Thoracic aorta (tissue), 2 donors: ENCODE measurements at regions not wholly inside any gene's neighbourhood (a gene's known extent, or its start where the extent isn't known, plus 50 kb on each side); places are given as distances from the start of the nearest gene placed in this dataset.

Experiments
- ATAC-seq: fragments of 150-250 bp; one replicate; pipeline ENCODE4 v1.8.0; 2017; ENCODE audit warnings: low read depth; ENCODE audit not compliant: insufficient number of reproducible peaks, low FRiP score
- DNase-seq: peaks from one replicate; pipeline ENCODE4 v3.0.0-alpha.2; 2020; ENCODE audit warnings: low spot score
- H3K27ac ChIP-seq, 2 donors: fragments of 200-600 bp; sonication (generic); 1 replicate in 1 of 2; 2 replicates in 1 of 2; pipeline ENCODE4 v1.5.1; 2016; ENCODE audit warnings: mild to moderate bottlenecking in 2 of 2, moderate library complexity in 2 of 2
- H3K27me3 ChIP-seq: fragments of 200-600 bp; sonication (generic); replicated peaks from 2 replicates; pipeline ENCODE4 v1.6.0; 2016; ENCODE audit warnings: mild to moderate bottlenecking; ENCODE audit not compliant: insufficient read depth
- H3K36me3 ChIP-seq: fragments of 200-600 bp; sonication (generic); one replicate; pipeline ENCODE4 v1.5.1; 2016
- H3K4me1 ChIP-seq, 2 donors: fragments of 200-600 bp; sonication (generic); 1 replicate in 1 of 2; 2 replicates in 1 of 2; pipeline versions ENCODE4 v1.5.1 to v1.6.0; 2016; ENCODE audit warnings: low read depth in 2 of 2, mild to moderate bottlenecking in 1 of 2; ENCODE audit not compliant: control insufficient read depth in 1 of 2
- H3K4me3 ChIP-seq: fragments of 200-600 bp; sonication (generic); 2 replicates; pipeline ENCODE4 v1.5.1; 2016; ENCODE audit warnings: mild to moderate bottlenecking
- H3K9me3 ChIP-seq: fragments of 200-600 bp; sonication (generic); 2 replicates; pipeline ENCODE4 v1.5.1; 2016
- TF ChIP-seq, protein P1 (sequence below): fragments of 200-600 bp; sonication (generic); IDR thresholded peaks from one replicate; pipeline ENCODE4 v1.5.1; 2019; ENCODE audit warnings: antibody characterized with exemption

DNA sequence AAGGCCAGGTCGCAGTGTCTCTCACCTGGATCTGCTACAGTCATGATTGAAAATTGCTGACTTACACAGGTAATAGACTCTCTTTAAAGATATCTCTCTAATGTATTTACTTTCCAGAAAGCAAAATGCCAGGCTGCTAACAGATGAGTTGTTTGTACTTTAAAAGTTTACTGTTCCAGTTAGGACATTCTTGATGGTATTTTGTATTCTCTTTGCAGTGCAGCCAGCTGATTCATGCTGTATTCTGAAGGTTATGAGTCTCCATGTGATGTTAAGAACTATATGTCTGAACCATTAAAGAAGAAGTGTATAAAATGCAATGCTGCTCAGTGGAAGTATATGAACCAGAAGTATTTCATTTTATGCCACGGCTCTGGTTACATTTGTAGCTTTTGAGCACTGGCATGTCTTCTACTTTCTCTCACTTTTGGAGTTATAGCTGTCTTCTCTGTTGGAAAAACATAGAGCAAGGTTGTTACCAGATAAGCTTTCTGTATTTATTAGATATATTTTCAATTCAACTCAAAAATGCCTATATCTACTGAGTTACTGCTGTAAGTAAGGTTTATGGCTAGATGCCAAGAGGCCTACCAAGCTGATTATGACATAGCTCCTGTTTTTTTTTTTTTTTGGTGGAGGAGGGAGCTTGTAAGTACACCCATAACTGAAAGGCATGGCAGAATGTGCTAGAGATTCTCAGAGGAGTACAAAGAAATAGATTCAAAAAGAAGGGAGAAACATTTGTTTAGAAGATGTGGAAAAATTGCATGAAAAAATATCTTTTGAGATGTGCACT lies 130.5 kb upstream of the MAN1A1 start:
- Histone ChIP-seq H3K9me3 (no peaks in the 10 kb centered on the region), H3K4me1 (no peaks in the 10 kb centered on the region), H3K27me3 (no peaks in the 10 kb centered on the region), H3K36me3 (no peaks in the 10 kb centered on the region), H3K4me3 (no peak overlapping the region), H3K27ac (no peak overlapping the region)
- DNase-seq (no peak), ATAC-seq (no peak)
- TF ChIP-seq, protein P1, sequence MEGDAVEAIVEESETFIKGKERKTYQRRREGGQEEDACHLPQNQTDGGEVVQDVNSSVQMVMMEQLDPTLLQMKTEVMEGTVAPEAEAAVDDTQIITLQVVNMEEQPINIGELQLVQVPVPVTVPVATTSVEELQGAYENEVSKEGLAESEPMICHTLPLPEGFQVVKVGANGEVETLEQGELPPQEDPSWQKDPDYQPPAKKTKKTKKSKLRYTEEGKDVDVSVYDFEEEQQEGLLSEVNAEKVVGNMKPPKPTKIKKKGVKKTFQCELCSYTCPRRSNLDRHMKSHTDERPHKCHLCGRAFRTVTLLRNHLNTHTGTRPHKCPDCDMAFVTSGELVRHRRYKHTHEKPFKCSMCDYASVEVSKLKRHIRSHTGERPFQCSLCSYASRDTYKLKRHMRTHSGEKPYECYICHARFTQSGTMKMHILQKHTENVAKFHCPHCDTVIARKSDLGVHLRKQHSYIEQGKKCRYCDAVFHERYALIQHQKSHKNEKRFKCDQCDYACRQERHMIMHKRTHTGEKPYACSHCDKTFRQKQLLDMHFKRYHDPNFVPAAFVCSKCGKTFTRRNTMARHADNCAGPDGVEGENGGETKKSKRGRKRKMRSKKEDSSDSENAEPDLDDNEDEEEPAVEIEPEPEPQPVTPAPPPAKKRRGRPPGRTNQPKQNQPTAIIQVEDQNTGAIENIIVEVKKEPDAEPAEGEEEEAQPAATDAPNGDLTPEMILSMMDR = no peak

DNA sequence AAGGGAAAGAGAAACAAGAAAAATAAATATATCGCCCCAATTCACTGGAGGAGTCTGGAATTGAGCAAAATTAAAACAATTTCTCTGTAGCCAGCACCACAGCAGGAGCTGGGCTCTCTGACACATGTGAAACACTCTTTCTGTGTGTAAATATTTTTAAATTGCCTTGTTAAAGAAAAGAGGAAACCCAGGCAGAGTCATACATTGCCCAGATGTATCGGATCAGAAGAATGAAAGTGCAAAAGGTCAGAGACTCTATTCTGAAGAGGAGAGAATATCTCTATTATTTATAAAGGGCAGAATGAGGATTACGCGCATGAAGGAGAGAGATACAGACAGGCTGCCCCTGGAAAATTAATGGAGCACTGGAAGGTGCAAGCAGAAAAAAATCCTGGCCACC lies 127.0 kb upstream of the MAN1A1 start:
- TF ChIP-seq, protein P1 = no peak
- DNase-seq (no peak), ATAC-seq (no peak)
- H3K4me3 ChIP-seq = no peak overlapping the region
- no peak overlapping the region for H3K27ac ChIP-seq
- H3K36me3 ChIP-seq = no peaks in the 10 kb centered on the region
- H3K9me3 ChIP-seq = no peaks in the 10 kb centered on the region
- H3K27me3 ChIP-seq = no peaks in the 10 kb centered on the region
- H3K4me1 ChIP-seq = no peaks in the 10 kb centered on the region

DNA sequence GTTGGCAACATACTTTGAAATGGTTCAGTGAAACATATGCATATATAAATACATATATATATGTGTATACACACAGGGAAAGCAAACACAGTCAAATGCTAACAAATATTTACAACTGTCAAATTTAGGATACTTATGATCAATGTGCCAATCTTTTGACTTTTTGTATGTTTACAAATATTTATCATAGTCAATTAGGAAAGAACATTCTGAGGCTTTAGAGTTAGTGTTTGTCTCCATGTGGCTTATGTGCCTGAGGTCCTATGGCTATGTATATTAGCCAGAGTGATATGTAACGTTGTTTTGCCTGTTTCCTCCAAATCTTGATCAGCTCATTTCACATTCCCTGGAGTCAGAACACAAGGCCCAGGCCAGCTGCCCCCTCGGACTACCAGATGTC lies 126.5 kb upstream of the MAN1A1 start:
- Histone ChIP-seq H3K4me1 (no peaks in the 10 kb centered on the region), H3K4me3 (no peak overlapping the region), H3K9me3 (no peaks in the 10 kb centered on the region), H3K27me3 (no peaks in the 10 kb centered on the region), H3K36me3 (no peaks in the 10 kb centered on the region), H3K27ac (no peak overlapping the region)
- ATAC-seq (no peak), DNase-seq (no peak)
- TF ChIP-seq, protein P1 = no peak

DNA sequence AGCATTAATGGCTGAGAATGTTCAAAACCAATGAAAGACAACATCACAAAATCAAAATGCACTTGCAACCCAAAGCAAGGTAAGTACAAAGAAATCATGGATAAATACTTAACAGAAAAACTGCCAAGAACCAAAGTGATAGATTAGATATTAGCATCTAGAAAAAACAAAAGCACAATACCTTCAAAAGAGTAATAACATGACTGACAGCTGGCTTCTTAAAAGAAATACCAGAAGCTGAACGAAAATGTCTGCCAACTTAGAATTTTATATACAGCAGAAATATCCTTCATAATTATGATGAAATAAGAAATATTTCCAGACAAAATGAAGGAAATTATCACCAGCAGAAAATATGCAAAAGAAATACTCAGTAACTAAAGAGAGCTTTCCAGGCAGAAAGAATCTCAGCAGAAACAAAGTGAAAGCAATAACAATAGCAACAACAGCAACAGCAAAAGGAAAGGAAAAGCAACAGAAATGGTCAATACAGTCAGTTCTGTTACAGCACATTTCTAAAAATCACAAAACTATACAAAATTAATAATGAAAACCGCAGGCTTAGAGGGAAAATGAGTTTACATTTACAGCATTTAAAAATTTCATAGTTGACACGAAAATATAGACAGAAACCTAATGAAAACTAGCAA lies 121.5 kb upstream of the MAN1A1 start:
- Histone ChIP-seq H3K9me3 (no peaks in the 10 kb centered on the region), H3K4me3 (no peak overlapping the region), H3K4me1 (no peaks in the 10 kb centered on the region), H3K27ac (no peak overlapping the region), H3K36me3 (no peaks in the 10 kb centered on the region), H3K27me3 (no peaks in the 10 kb centered on the region)
- TF ChIP-seq, protein P1 = no peak
- ATAC-seq = no peak
- no peak for DNase-seq

DNA sequence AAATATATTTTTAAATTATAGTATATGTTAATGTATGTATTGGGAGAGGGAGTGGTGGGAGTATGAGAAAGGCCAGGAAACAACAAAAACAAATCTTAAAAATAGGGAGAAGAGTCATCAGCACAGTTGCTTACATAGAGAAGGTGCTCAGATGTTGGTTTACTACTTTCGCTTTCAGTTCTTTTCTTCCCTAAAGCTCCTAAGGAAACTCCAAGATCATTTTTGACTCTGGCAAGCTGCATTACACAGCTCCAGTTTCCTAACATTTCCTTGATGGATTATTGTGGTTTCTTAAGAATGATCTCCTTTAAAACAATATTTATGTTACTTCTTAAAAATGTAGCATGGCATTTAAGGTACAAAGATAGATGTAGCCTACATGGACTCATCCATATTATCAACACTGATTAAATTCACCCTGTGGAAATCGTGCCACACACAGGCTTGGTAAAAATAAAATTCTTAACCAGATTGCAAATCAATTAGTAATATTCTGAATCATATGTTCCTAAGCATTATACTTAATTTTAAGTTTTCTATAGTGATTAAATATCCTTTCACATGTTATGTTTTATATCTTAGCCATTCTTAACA lies 118.0 kb upstream of the MAN1A1 start:
- DNase-seq (no peak), ATAC-seq (no peak)
- Histone ChIP-seq H3K4me3 (peak overlapping the region; percentile 44), H3K27me3 (no peaks in the 10 kb centered on the region), H3K36me3 (no peaks in the 10 kb centered on the region), H3K27ac (no peak overlapping the region), H3K9me3 (no peaks in the 10 kb centered on the region), H3K4me1 (no peaks in the 10 kb centered on the region)
- TF ChIP-seq, protein P1 = no peak
